ENCODE measurements at regions not wholly inside any gene's neighbourhood (a gene's known extent, or its start where the extent isn't known, plus 50 kb on each side); places are given as distances from the start of the nearest gene placed in this dataset.
"Not testable (repeated sequence)": the region's sequence is repeated elsewhere in the genome, so short reads cannot be mapped to it uniquely, and the experiment has no call there.

GRCh38 chr17:47066841-47067682 lies 88.0 kb upstream of the RPRML start:
- peak overlapping the region; percentile 90 for H3K4me3 Mint-ChIP-seq
- DNase-seq (peak; percentile 71), ATAC-seq (peak; percentile 99)
- H3K4me1 Mint-ChIP-seq: peaks cover 31% of the 10 kb centered on the region
- no peaks in the 10 kb centered on the region for H3K27me3 Mint-ChIP-seq
- no peaks in the 10 kb centered on the region for H3K9me3 Mint-ChIP-seq
- H3K27ac Mint-ChIP-seq: peak overlapping the region; percentile 87
- peaks cover 22% of the 10 kb centered on the region for H3K36me3 Mint-ChIP-seq (ENCODE audit: low read depth)

GRCh38 chr17:47066095-47066494 lies 87.0 kb upstream of the RPRML start:
- H3K27ac Mint-ChIP-seq: peak overlapping the region; percentile 87
- ATAC-seq (no peak), DNase-seq (no peak)
- H3K4me1 Mint-ChIP-seq: peaks cover 24% of the 10 kb centered on the region
- H3K27me3 Mint-ChIP-seq: no peaks in the 10 kb centered on the region
- peak overlapping the region; percentile 90 for H3K4me3 Mint-ChIP-seq
- no peaks in the 10 kb centered on the region for H3K9me3 Mint-ChIP-seq
- H3K36me3 Mint-ChIP-seq (ENCODE audit: low read depth): peaks cover 21% of the 10 kb centered on the region

GRCh38 chr17:47064684-47065083 lies 85.6 kb upstream of the RPRML start:
- Mint-ChIP-seq H3K36me3 (ENCODE audit: low read depth) (peaks cover 16% of the 10 kb centered on the region), H3K4me1 (peaks cover 20% of the 10 kb centered on the region), H3K27me3 (no peaks in the 10 kb centered on the region), H3K9me3 (no peaks in the 10 kb centered on the region), H3K4me3 (no peak overlapping the region), H3K27ac (no peak overlapping the region)
- DNase-seq: no peak
- no peak for ATAC-seq

GRCh38 chr17:47063475-47063874 lies 84.4 kb upstream of the RPRML start:
- ATAC-seq (no peak), DNase-seq (no peak)
- Mint-ChIP-seq H3K4me1 (peaks cover 16% of the 10 kb centered on the region), H3K27me3 (no peaks in the 10 kb centered on the region), H3K27ac (no peak overlapping the region), H3K36me3 (ENCODE audit: low read depth) (peaks cover 16% of the 10 kb centered on the region), H3K9me3 (no peaks in the 10 kb centered on the region), H3K4me3 (no peak overlapping the region)

GRCh38 chr17:47062851-47063250 lies 83.8 kb upstream of the RPRML start:
- H3K27me3 Mint-ChIP-seq, DNase-seq, H3K27ac Mint-ChIP-seq, ATAC-seq, H3K4me3 Mint-ChIP-seq, H3K9me3 Mint-ChIP-seq: not testable (repeated sequence)
- H3K36me3 Mint-ChIP-seq (ENCODE audit: low read depth): peaks cover 16% of the 10 kb centered on the region
- peaks cover 13% of the 10 kb centered on the region for H3K4me1 Mint-ChIP-seq

- not testable (repeated sequence) for H3K27ac Mint-ChIP-seq, DNase-seq, H3K27me3 Mint-ChIP-seq
Observed at GRCh38 chr17:47060005-47060404, 81.0 kb upstream of the RPRML start.

GRCh38 chr17:47057830-47058229 lies 78.8 kb upstream of the RPRML start:
- H3K9me3 Mint-ChIP-seq: no peaks in the 10 kb centered on the region

More at GRCh38 chr17:47060005-47060404, 81.0 kb upstream of the RPRML start:
- not testable (repeated sequence) for ATAC-seq; H3K9me3 Mint-ChIP-seq; H3K4me1 Mint-ChIP-seq; H3K36me3 Mint-ChIP-seq (ENCODE audit: low read depth); H3K4me3 Mint-ChIP-seq

GRCh38 chr17:47057279-47057678 lies 78.2 kb upstream of the RPRML start:
- not testable (repeated sequence) for DNase-seq; H3K4me3 Mint-ChIP-seq; ATAC-seq; H3K9me3 Mint-ChIP-seq; H3K27me3 Mint-ChIP-seq; H3K4me1 Mint-ChIP-seq; H3K27ac Mint-ChIP-seq; H3K36me3 Mint-ChIP-seq (ENCODE audit: low read depth)

More at GRCh38 chr17:47057830-47058229, 78.8 kb upstream of the RPRML start:
- ATAC-seq (no peak), DNase-seq (no peak)
- Mint-ChIP-seq H3K4me3 (no peak overlapping the region), H3K27ac (no peak overlapping the region), H3K4me1 (no peaks in the 10 kb centered on the region), H3K27me3 (no peaks in the 10 kb centered on the region), H3K36me3 (ENCODE audit: low read depth) (peaks cover 8% of the 10 kb centered on the region)

- not testable (repeated sequence) for ATAC-seq; DNase-seq; H3K9me3 Mint-ChIP-seq; H3K36me3 Mint-ChIP-seq (ENCODE audit: low read depth); H3K27me3 Mint-ChIP-seq; H3K27ac Mint-ChIP-seq; H3K4me1 Mint-ChIP-seq; H3K4me3 Mint-ChIP-seq
Observed at GRCh38 chr17:47056687-47057086, 77.6 kb upstream of the RPRML start.

Data from activated naive CD8-positive, alpha-beta T cell treated with anti-CD3 and anti-CD28 coated beads, Interleukin-2, amount 50 U/mL, for 24 hours (primary cell).